Transverse colon (tissue), 4 donors: ENCODE measurements at regions not wholly inside any gene's neighbourhood (a gene's known extent, or its start where the extent isn't known, plus 50 kb on each side); places are given as distances from the start of the nearest gene placed in this dataset.

Experiments used
- EP300 ChIP-seq: sonication (generic); formaldehyde crosslinking; IDR thresholded peaks from one replicate; pipeline ENCODE4 v1.6.1; 2017; ENCODE audit warnings: antibody characterized with exemption, low read depth
- POLR2A ChIP-seq: fragments of 450-650 bp; IDR thresholded peaks from one replicate; pipeline ENCODE4 v1.6.1; 2016; ENCODE audit warnings: antibody characterized with exemption, mild to moderate bottlenecking, moderate library complexity
- POLR2AphosphoS5 ChIP-seq, 3 donors: sonication (generic); formaldehyde crosslinking; IDR thresholded peaks; one replicate each; pipeline ENCODE4 v1.6.1; 2016; ENCODE audit warnings: antibody characterized with exemption in 3 of 3
- TF ChIP-seq, protein P1 (sequence below), 5 experiments: fragments of 200-600 bp in 3 of 5; fragments of 450-650 bp in 2 of 5; sonication (generic) in 3 of 5; IDR thresholded peaks; 1 replicate in 2 of 5; 2 replicates in 3 of 5; pipeline ENCODE4 v1.5.1; 2016 to 2017; ENCODE audit warnings: antibody characterized with exemption in 5 of 5, inconsistent platforms in 3 of 5, mild to moderate bottlenecking in 2 of 5, moderate library complexity in 1 of 5

GRCh38 chr2:163906410-163906809, 170.6 kb upstream of the FIGN start:
- TF ChIP-seq, protein P1, sequence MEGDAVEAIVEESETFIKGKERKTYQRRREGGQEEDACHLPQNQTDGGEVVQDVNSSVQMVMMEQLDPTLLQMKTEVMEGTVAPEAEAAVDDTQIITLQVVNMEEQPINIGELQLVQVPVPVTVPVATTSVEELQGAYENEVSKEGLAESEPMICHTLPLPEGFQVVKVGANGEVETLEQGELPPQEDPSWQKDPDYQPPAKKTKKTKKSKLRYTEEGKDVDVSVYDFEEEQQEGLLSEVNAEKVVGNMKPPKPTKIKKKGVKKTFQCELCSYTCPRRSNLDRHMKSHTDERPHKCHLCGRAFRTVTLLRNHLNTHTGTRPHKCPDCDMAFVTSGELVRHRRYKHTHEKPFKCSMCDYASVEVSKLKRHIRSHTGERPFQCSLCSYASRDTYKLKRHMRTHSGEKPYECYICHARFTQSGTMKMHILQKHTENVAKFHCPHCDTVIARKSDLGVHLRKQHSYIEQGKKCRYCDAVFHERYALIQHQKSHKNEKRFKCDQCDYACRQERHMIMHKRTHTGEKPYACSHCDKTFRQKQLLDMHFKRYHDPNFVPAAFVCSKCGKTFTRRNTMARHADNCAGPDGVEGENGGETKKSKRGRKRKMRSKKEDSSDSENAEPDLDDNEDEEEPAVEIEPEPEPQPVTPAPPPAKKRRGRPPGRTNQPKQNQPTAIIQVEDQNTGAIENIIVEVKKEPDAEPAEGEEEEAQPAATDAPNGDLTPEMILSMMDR (IDR thresholded peaks at IDR 0.05) = no peak
- TF ChIP-seq POLR2A (no peak), POLR2AphosphoS5 (IDR thresholded peaks at IDR 0.05) (no peak), EP300 (no peak)
